ENCODE measurements at regions not wholly inside any gene's neighbourhood (a gene's known extent, or its start where the extent isn't known, plus 50 kb on each side); places are given as distances from the start of the nearest gene placed in this dataset.

DNA sequence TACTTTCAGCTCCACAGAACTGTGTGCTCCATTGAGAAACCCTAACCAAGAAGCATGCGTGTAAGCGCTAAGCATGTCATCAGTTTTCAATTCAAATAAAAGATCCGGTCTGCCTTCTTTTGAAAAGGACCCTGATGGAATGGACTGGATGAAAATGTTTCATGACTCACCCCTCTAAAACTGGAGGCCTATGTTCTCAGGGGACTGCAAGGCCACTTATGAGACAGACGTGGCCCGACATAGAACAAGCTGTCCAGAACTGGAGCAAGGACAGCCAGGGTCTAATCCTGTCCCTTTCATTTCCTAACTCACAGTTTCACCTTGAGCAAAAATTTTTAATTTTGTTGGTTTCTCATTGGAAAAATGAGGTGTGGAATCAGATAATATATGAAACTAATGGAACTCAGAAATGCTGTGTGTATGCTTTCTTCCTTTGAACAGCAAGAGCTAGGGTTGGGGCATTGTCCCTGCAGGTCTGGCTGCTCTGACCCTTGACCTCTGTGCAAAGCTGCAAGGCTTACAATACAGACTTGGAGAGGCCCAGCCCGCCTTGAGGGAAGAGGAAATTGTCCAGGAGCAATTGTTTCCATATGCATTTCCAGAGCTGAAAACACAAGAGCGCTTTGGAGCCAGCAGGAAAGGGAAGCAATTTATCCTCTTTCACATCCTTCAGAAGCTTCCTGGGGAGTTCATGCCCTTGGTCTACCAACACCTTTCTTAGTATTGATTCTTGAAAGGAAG, 553.4 kb upstream of the KLF12 start:
- Mint-ChIP-seq H3K27me3 (ENCODE audit: insufficient read depth, low read depth) (no peaks in the 10 kb centered on the region), H3K27ac (peak overlapping the region; percentile 91), H3K9me3 (peaks cover 49% of the 10 kb centered on the region), H3K36me3 (peaks cover 17% of the 10 kb centered on the region), H3K4me1 (peaks cover 25% of the 10 kb centered on the region), H3K4me3 (no peak overlapping the region)
- Histone ChIP-seq H3K36me3 (no peaks in the 10 kb centered on the region), H3K79me2 (ENCODE audit: low read depth) (no peaks in the 10 kb centered on the region), H4K20me1 (ENCODE audit: low read depth) (no peaks in the 10 kb centered on the region), H3K4me1 (peaks cover 13% of the 10 kb centered on the region), H3K4me2 (peak overlapping the region; percentile 32), H3K9me3 (ENCODE audit: low read depth) (no peaks in the 10 kb centered on the region), H3F3A (ENCODE audit: low read depth) (peaks cover 6% of the 10 kb centered on the region), H2AFZ (replicated peaks) (no peak overlapping the region), H3K9ac (no peak overlapping the region), H3K27me3 (no peaks in the 10 kb centered on the region), H3K4me3 (no peak overlapping the region), H3K27ac (no peak overlapping the region)
- TF ChIP-seq EZH2phosphoT487 (IDR thresholded peaks at IDR 0.05) (no peak), EZH2 (IDR thresholded peaks at IDR 0.05) (no peak)
- TF ChIP-seq, protein P1, sequence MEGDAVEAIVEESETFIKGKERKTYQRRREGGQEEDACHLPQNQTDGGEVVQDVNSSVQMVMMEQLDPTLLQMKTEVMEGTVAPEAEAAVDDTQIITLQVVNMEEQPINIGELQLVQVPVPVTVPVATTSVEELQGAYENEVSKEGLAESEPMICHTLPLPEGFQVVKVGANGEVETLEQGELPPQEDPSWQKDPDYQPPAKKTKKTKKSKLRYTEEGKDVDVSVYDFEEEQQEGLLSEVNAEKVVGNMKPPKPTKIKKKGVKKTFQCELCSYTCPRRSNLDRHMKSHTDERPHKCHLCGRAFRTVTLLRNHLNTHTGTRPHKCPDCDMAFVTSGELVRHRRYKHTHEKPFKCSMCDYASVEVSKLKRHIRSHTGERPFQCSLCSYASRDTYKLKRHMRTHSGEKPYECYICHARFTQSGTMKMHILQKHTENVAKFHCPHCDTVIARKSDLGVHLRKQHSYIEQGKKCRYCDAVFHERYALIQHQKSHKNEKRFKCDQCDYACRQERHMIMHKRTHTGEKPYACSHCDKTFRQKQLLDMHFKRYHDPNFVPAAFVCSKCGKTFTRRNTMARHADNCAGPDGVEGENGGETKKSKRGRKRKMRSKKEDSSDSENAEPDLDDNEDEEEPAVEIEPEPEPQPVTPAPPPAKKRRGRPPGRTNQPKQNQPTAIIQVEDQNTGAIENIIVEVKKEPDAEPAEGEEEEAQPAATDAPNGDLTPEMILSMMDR (IDR thresholded peaks at IDR 0.05) = no peak
- DNase-seq (ENCODE audit: low spot score) = peak; percentile 84

- H4K20me1 ChIP-seq (ENCODE audit: low read depth) = no peaks in the 10 kb centered on the region
- H3K79me2 ChIP-seq (ENCODE audit: low read depth) = no peaks in the 10 kb centered on the region
- Mint-ChIP-seq H3K27ac (no peak overlapping the region), H3K4me3 (no peak overlapping the region), H3K9me3 (peaks cover 43% of the 10 kb centered on the region), H3K36me3 (peaks cover 12% of the 10 kb centered on the region), H3K4me1 (peaks cover 22% of the 10 kb centered on the region), H3K27me3 (ENCODE audit: insufficient read depth, low read depth) (no peaks in the 10 kb centered on the region)
- H3K27me3 ChIP-seq = no peaks in the 10 kb centered on the region
- no peaks in the 10 kb centered on the region for H3K36me3 ChIP-seq
- peaks cover 6% of the 10 kb centered on the region for H3F3A ChIP-seq (ENCODE audit: low read depth)
- H3K4me2 ChIP-seq = no peak overlapping the region
- no peak for DNase-seq (ENCODE audit: low spot score)
- no peak overlapping the region for H3K27ac ChIP-seq
- no peak overlapping the region for H2AFZ ChIP-seq (replicated peaks)
- H3K9ac ChIP-seq = no peak overlapping the region
- TF ChIP-seq, protein P1 (IDR thresholded peaks at IDR 0.05) = peak; percentile 24
- TF ChIP-seq EZH2 (IDR thresholded peaks at IDR 0.05) = no peak
- no peaks in the 10 kb centered on the region for H3K9me3 ChIP-seq (ENCODE audit: low read depth)
- peaks cover 11% of the 10 kb centered on the region for H3K4me1 ChIP-seq
- H3K4me3 ChIP-seq = no peak overlapping the region
Observed at GRCh38 chr13:74683411-74683810, 549.2 kb upstream of the KLF12 start.

- H3K9me3 Mint-ChIP-seq = peaks cover 43% of the 10 kb centered on the region
- no peaks in the 10 kb centered on the region for H4K20me1 ChIP-seq (ENCODE audit: low read depth)
- TF ChIP-seq EZH2phosphoT487 (IDR thresholded peaks at IDR 0.05) = no peak
- TF ChIP-seq EZH2 (IDR thresholded peaks at IDR 0.05) = no peak
- TF ChIP-seq, protein P1 (IDR thresholded peaks at IDR 0.05) = no peak
Observed at GRCh38 chr13:74682746-74683145, 548.5 kb upstream of the KLF12 start.

More at GRCh38 chr13:74682746-74683145, 548.5 kb upstream of the KLF12 start:
- H3K4me1 Mint-ChIP-seq = peaks cover 16% of the 10 kb centered on the region
- Histone ChIP-seq H2AFZ (replicated peaks) (no peak overlapping the region), H3K4me1 (peaks cover 4% of the 10 kb centered on the region), H3K4me2 (no peak overlapping the region), H3K36me3 (no peaks in the 10 kb centered on the region), H3K9me3 (ENCODE audit: low read depth) (no peaks in the 10 kb centered on the region), H3K4me3 (no peak overlapping the region), H3F3A (ENCODE audit: low read depth) (no peaks in the 10 kb centered on the region), H3K9ac (no peak overlapping the region), H3K27ac (no peak overlapping the region), H3K27me3 (no peaks in the 10 kb centered on the region), H3K79me2 (ENCODE audit: low read depth) (no peaks in the 10 kb centered on the region)
- peaks cover 12% of the 10 kb centered on the region for H3K36me3 Mint-ChIP-seq
- H3K27me3 Mint-ChIP-seq (ENCODE audit: insufficient read depth, low read depth) = no peaks in the 10 kb centered on the region
- H3K27ac Mint-ChIP-seq = no peak overlapping the region
- no peak for DNase-seq (ENCODE audit: low spot score)
- no peak overlapping the region for H3K4me3 Mint-ChIP-seq

All from neural progenitor cell (in vitro differentiated cells).